ENCODE measurements at regions not wholly inside any gene's neighbourhood (a gene's known extent, or its start where the extent isn't known, plus 50 kb on each side); places are given as distances from the start of the nearest gene placed in this dataset.

DNA sequence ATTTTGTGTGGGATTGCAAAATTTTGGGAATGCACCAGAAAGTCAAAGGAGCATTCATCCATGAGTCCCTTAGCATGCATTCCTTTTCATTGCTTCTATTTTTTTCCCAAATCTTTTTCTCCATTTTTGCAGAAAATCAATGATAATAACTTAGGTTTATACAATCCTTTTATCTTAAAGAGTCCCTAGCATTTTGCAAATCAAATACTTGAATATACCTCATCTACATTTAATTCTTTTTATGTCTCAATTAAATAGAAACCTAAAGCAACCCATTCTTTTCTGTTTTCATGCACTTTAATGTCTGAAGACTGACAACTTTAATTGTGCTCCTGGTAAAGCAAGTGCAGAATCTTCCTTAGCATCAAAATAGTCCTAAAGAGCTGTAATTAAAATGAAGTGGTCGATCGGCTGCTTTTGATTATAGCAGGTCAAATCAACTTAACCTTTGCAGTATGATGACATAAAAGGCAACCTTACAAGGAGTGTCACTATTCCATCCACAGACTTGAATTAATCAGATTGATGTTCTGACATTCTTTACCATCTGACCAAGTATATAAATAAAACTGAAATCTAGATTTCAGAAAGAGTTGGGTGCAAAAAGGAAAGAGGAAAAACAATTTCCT, 168.4 kb downstream of the ALG10B start:
- Histone ChIP-seq H3K9me3 (ENCODE audit: control insufficient read depth, low read depth, low read length) (no peaks in the 10 kb centered on the region), H3K27ac (ENCODE audit: low read length) (no peak overlapping the region), H3K4me3 (ENCODE audit: low read length) (peak overlapping the region; percentile 10), H3K27me3 (ENCODE audit: control insufficient read depth, insufficient read depth, low read length) (no peaks in the 10 kb centered on the region), H3K4me1 (ENCODE audit: control insufficient read depth, low read depth, low read length) (peaks cover 37% of the 10 kb centered on the region), H3K9ac (ENCODE audit: low read length) (peak overlapping the region; percentile 19), H3K36me3 (ENCODE audit: control insufficient read depth, low read depth, low read length) (no peaks in the 10 kb centered on the region)

DNA sequence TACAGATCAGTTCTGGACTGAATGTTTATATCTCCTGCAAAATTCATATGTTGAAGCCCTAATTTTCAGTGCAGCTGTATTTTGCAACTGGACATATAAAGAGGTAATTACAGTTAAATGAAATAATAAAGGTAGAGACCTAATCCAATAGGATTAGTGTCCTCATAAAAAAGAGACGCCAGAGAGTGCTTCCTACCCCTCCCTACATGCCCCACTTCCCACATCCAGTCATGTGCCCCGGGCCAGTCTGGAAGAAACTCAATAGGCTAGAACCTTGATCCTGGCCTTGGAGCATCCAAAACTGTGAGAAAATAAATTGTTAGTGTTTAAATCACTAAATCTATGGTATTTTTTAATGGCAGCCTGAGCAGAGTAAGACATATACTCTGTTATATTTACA, 172.3 kb downstream of the ALG10B start:
- Histone ChIP-seq H3K27me3 (ENCODE audit: control insufficient read depth, insufficient read depth, low read length) (no peaks in the 10 kb centered on the region), H3K36me3 (ENCODE audit: control insufficient read depth, low read depth, low read length) (no peaks in the 10 kb centered on the region), H3K9me3 (ENCODE audit: control insufficient read depth, low read depth, low read length) (no peaks in the 10 kb centered on the region), H3K4me1 (ENCODE audit: control insufficient read depth, low read depth, low read length) (peaks cover 35% of the 10 kb centered on the region), H3K9ac (ENCODE audit: low read length) (no peak overlapping the region), H3K27ac (ENCODE audit: low read length) (no peak overlapping the region), H3K4me3 (ENCODE audit: low read length) (no peak overlapping the region)

DNA sequence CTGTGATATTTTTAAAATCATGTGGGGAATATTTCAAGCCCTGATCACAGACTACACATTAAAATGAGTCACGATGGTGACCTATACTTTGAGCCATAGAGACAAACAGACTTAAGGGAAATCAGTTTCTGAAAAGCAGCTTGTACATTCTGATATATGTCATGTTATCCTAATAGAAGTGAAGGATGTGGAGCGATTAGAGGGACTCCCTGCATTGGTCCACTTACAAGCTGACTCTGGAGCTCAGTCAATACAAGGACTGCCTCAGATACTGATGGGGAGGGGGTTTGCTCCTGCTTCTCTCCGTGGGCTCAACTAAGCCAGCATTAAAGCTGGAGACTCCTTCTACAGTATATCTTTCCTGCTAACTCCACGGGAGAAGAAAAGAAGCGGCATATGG, 173.5 kb downstream of the ALG10B start:
- Histone ChIP-seq H3K4me1 (ENCODE audit: control insufficient read depth, low read depth, low read length) (peaks cover 23% of the 10 kb centered on the region), H3K36me3 (ENCODE audit: control insufficient read depth, low read depth, low read length) (no peaks in the 10 kb centered on the region), H3K27me3 (ENCODE audit: control insufficient read depth, insufficient read depth, low read length) (no peaks in the 10 kb centered on the region), H3K4me3 (ENCODE audit: low read length) (no peak overlapping the region), H3K27ac (ENCODE audit: low read length) (no peak overlapping the region), H3K9me3 (ENCODE audit: control insufficient read depth, low read depth, low read length) (no peaks in the 10 kb centered on the region), H3K9ac (ENCODE audit: low read length) (no peak overlapping the region)

DNA sequence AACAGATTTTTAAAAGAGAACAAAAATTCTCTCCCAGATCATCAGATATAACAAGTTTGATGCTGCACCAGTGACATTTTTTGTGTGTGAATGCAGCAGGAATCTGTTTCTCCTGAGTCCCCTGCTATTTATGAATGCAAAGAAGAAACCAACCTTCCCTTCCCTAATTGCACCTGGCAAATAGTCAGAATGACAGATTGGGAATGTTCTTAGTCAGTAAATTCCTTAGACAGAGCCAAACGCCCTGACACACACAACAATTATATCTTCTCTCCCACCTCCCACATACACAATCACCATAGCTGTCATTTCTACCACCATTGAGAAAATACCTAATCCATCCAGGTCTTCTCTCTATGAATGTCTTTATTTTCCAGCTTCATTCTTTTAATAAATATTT, 174.4 kb downstream of the ALG10B start:
- Histone ChIP-seq H3K4me1 (ENCODE audit: control insufficient read depth, low read depth, low read length) (peaks cover 14% of the 10 kb centered on the region), H3K4me3 (ENCODE audit: low read length) (no peak overlapping the region), H3K36me3 (ENCODE audit: control insufficient read depth, low read depth, low read length) (no peaks in the 10 kb centered on the region), H3K27me3 (ENCODE audit: control insufficient read depth, insufficient read depth, low read length) (no peaks in the 10 kb centered on the region), H3K9ac (ENCODE audit: low read length) (no peak overlapping the region), H3K27ac (ENCODE audit: low read length) (no peak overlapping the region), H3K9me3 (ENCODE audit: control insufficient read depth, low read depth, low read length) (no peaks in the 10 kb centered on the region)

DNA sequence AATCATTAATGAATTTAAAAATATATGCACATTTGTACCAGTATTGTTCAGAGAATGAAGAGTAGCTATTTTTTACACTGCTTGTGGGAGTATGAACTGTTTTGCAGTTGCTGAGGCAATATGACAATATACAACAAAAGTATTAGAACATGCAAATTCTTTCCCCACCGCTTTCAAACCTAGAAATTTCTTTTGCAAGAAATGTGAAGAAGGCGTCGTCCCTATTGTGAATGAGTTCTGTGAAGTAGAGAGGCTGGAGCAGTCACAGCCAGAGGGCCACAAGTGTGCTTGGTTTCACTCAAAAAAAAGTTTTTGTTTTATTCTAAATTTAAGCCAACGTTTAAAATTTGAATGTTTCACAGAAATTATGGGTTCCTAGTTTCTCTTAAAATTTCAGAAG, 184.9 kb downstream of the ALG10B start:
- peaks cover 6% of the 10 kb centered on the region for H3K9me3 ChIP-seq (ENCODE audit: control insufficient read depth, low read depth, low read length)
- H3K4me1 ChIP-seq (ENCODE audit: control insufficient read depth, low read depth, low read length): no peaks in the 10 kb centered on the region
- H3K4me3 ChIP-seq (ENCODE audit: low read length): no peak overlapping the region
- no peak overlapping the region for H3K27ac ChIP-seq (ENCODE audit: low read length)
- H3K36me3 ChIP-seq (ENCODE audit: control insufficient read depth, low read depth, low read length): no peaks in the 10 kb centered on the region
- H3K9ac ChIP-seq (ENCODE audit: low read length): no peak overlapping the region
- no peaks in the 10 kb centered on the region for H3K27me3 ChIP-seq (ENCODE audit: control insufficient read depth, insufficient read depth, low read length)

DNA sequence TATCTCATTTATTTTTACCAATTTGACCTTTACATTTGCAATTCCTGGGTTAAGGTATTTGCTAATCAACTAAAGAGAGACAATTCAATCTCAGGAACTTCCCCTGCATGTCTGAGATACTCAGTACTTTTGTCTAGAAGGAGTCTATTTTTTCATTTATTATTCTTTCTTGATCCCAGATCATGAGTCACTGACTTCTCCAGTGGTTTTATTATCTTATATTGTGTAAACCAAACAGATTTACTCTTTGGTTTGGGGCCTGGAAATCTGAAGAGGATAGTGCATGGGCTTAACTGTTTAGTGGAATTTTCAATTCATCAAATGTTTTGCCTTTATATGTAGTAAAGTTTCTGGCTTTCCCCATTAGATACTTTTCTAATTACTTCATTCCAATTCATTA, 185.4 kb downstream of the ALG10B start:
- Histone ChIP-seq H3K4me3 (ENCODE audit: low read length) (no peak overlapping the region), H3K36me3 (ENCODE audit: control insufficient read depth, low read depth, low read length) (no peaks in the 10 kb centered on the region), H3K4me1 (ENCODE audit: control insufficient read depth, low read depth, low read length) (no peaks in the 10 kb centered on the region), H3K9me3 (ENCODE audit: control insufficient read depth, low read depth, low read length) (peaks cover 6% of the 10 kb centered on the region), H3K27ac (ENCODE audit: low read length) (no peak overlapping the region), H3K9ac (ENCODE audit: low read length) (no peak overlapping the region), H3K27me3 (ENCODE audit: control insufficient read depth, insufficient read depth, low read length) (no peaks in the 10 kb centered on the region)

DNA sequence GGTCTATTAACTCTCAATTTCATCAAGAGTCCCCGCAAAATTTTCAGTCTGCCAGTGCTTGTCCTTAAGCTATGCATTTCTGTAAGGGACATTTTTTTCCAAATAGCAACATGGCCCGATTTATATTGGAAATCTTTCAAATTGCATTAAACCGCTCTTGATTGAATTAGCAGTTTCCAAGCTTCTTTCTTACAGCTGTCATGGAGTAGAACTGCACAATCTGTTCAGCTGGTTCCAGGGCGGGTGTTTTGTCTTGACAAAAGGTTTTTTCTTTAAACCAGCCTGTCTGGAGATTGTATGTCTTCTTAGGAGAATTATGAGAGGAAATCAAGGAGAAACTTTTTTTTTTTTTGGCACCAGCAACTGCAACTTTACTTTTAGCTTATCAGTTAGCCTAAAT, 185.8 kb downstream of the ALG10B start:
- H3K36me3 ChIP-seq (ENCODE audit: control insufficient read depth, low read depth, low read length): no peaks in the 10 kb centered on the region
- H3K4me1 ChIP-seq (ENCODE audit: control insufficient read depth, low read depth, low read length): no peaks in the 10 kb centered on the region
- H3K27me3 ChIP-seq (ENCODE audit: control insufficient read depth, insufficient read depth, low read length): no peaks in the 10 kb centered on the region
- no peak overlapping the region for H3K4me3 ChIP-seq (ENCODE audit: low read length)
- no peak overlapping the region for H3K9ac ChIP-seq (ENCODE audit: low read length)
- peaks cover 5% of the 10 kb centered on the region for H3K9me3 ChIP-seq (ENCODE audit: control insufficient read depth, low read depth, low read length)
- no peak overlapping the region for H3K27ac ChIP-seq (ENCODE audit: low read length)

DNA sequence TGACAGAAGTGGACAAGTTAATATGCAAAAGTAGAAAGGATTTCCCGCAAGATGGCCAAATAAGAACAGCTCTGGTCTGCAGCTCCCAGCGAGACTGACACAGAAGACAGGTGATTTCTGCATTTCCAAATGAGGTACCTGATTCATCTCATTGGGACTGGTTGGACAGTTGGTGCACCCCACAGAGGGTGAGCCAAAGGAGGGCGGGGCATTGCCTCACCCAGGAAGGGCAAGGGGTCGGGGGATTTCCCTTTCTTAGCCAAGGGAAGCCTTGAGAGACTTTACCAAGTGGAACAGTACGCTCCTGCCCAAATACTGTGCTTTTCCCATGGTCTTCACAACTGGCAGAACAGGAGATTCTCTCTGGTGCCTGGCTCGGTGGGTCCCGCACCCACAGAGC, 191.3 kb downstream of the ALG10B start:
- Histone ChIP-seq H3K4me1 (ENCODE audit: control insufficient read depth, low read depth, low read length) (peaks cover 3% of the 10 kb centered on the region), H3K27me3 (ENCODE audit: control insufficient read depth, insufficient read depth, low read length) (no peaks in the 10 kb centered on the region), H3K27ac (ENCODE audit: low read length) (no peak overlapping the region), H3K9me3 (ENCODE audit: control insufficient read depth, low read depth, low read length) (no peaks in the 10 kb centered on the region), H3K9ac (ENCODE audit: low read length) (no peak overlapping the region), H3K36me3 (ENCODE audit: control insufficient read depth, low read depth, low read length) (no peaks in the 10 kb centered on the region), H3K4me3 (ENCODE audit: low read length) (no peak overlapping the region)

DNA sequence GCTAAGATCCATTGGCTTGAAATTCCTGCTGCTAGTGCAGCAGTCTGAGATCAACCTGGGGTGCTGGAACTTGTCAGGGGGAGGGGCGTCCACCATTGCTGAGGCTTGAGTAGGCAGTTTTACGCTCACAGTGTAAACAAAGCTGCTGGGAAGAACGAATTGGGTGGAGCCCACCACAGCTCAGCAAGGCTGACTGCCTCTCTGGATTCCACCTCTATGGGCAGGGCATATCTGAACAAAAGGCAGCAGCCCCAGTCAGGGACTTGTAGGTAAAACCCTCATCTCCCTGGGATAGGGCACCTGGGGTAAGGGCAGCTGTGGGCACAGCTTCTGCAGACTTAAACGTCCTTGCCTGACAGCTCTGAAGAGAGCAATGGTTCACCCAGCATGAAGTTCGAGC, 191.7 kb downstream of the ALG10B start:
- H3K4me3 ChIP-seq (ENCODE audit: low read length): no peak overlapping the region
- H3K36me3 ChIP-seq (ENCODE audit: control insufficient read depth, low read depth, low read length): no peaks in the 10 kb centered on the region
- no peak overlapping the region for H3K9ac ChIP-seq (ENCODE audit: low read length)
- no peaks in the 10 kb centered on the region for H3K9me3 ChIP-seq (ENCODE audit: control insufficient read depth, low read depth, low read length)
- H3K27ac ChIP-seq (ENCODE audit: low read length): no peak overlapping the region
- peaks cover 3% of the 10 kb centered on the region for H3K4me1 ChIP-seq (ENCODE audit: control insufficient read depth, low read depth, low read length)
- H3K27me3 ChIP-seq (ENCODE audit: control insufficient read depth, insufficient read depth, low read length): no peaks in the 10 kb centered on the region

DNA sequence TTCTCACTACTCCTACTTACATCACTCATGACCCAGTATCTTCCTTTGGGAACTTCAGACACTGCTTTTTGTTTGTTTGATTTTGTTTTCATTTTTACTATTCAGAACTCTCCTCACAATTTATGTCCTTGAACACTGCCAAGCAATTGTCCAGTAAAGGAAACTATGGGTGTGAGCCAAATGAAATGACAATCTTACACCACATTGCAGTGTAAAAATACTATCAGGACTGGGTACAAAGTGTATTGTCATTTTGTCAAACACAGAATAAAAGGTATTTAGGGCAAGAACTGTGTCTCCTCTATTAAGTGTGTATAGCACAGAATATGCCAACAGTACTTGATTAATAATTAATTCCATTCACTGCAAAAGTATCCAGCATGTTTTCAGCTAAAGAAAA, 199.3 kb downstream of the ALG10B start:
- H3K36me3 ChIP-seq (ENCODE audit: control insufficient read depth, low read depth, low read length): no peaks in the 10 kb centered on the region
- no peaks in the 10 kb centered on the region for H3K27me3 ChIP-seq (ENCODE audit: control insufficient read depth, insufficient read depth, low read length)

DNA sequence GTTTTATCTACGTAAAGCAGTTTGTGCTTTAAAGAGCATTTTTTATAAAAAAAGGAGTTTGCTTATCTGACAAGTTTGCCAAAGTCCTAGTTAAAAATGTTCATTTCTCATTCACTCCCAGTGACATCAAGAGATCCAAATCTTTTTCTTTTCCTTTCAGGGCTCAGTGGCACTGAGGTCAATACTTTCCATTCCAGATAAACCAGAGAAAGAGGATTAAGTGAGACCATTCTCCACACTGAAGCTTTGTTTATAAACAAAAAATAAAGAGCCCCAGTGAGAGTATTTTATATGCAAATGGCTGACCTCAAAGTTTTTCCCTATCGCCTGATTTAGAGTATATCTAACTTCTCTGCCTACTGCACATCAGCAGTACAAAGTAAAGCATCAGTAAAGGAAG, 199.8 kb downstream of the ALG10B start:
- H3K4me1 ChIP-seq (ENCODE audit: control insufficient read depth, low read depth, low read length): peaks cover 11% of the 10 kb centered on the region
- peak overlapping the region; percentile 22 for H3K9ac ChIP-seq (ENCODE audit: low read length)
- no peaks in the 10 kb centered on the region for H3K9me3 ChIP-seq (ENCODE audit: control insufficient read depth, low read depth, low read length)
- H3K4me3 ChIP-seq (ENCODE audit: low read length): no peak overlapping the region
- no peaks in the 10 kb centered on the region for H3K27me3 ChIP-seq (ENCODE audit: control insufficient read depth, insufficient read depth, low read length)
- no peaks in the 10 kb centered on the region for H3K36me3 ChIP-seq (ENCODE audit: control insufficient read depth, low read depth, low read length)
- H3K27ac ChIP-seq (ENCODE audit: low read length): no peak overlapping the region

More for the DNA sequence above, 199.3 kb downstream of the ALG10B start:
- Histone ChIP-seq H3K27ac (ENCODE audit: low read length) (no peak overlapping the region), H3K4me3 (ENCODE audit: low read length) (no peak overlapping the region), H3K9me3 (ENCODE audit: control insufficient read depth, low read depth, low read length) (no peaks in the 10 kb centered on the region), H3K4me1 (ENCODE audit: control insufficient read depth, low read depth, low read length) (peaks cover 11% of the 10 kb centered on the region), H3K9ac (ENCODE audit: low read length) (no peak overlapping the region)

DNA sequence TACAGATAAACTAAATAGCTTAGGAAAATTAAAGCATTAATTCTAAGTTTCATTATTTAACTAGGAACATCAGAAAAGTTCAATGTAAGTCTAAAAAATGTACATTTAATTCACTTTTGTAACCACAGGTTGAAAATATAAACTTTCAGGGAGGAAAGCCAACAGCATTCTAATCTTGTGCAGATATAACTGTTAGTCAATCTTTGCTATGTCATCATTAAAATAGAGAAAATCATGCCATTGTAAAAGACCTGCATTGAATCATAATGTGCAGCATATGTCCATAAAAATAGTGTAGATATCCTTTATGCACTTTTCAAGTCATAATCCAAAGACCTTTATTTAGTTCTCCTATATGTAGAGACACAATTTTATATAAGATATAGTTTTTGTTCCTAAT, 207.3 kb downstream of the ALG10B start:
- Histone ChIP-seq H3K4me3 (ENCODE audit: low read length) (no peak overlapping the region), H3K9me3 (ENCODE audit: control insufficient read depth, low read depth, low read length) (no peaks in the 10 kb centered on the region), H3K36me3 (ENCODE audit: control insufficient read depth, low read depth, low read length) (no peaks in the 10 kb centered on the region), H3K9ac (ENCODE audit: low read length) (no peak overlapping the region), H3K27me3 (ENCODE audit: control insufficient read depth, insufficient read depth, low read length) (no peaks in the 10 kb centered on the region), H3K27ac (ENCODE audit: low read length) (no peak overlapping the region), H3K4me1 (ENCODE audit: control insufficient read depth, low read depth, low read length) (no peaks in the 10 kb centered on the region)
